ENCODE measurements at regions not wholly inside any gene's neighbourhood (a gene's known extent, or its start where the extent isn't known, plus 50 kb on each side); places are given as distances from the start of the nearest gene placed in this dataset.
"Not testable (repeated sequence)": the region's sequence is repeated elsewhere in the genome, so short reads cannot be mapped to it uniquely, and the experiment has no call there.

GRCh38 chr11:130682471-130682870 is 233.8 kb downstream of the SNX19 start:
- not testable (repeated sequence) for DNase-seq

DNA sequence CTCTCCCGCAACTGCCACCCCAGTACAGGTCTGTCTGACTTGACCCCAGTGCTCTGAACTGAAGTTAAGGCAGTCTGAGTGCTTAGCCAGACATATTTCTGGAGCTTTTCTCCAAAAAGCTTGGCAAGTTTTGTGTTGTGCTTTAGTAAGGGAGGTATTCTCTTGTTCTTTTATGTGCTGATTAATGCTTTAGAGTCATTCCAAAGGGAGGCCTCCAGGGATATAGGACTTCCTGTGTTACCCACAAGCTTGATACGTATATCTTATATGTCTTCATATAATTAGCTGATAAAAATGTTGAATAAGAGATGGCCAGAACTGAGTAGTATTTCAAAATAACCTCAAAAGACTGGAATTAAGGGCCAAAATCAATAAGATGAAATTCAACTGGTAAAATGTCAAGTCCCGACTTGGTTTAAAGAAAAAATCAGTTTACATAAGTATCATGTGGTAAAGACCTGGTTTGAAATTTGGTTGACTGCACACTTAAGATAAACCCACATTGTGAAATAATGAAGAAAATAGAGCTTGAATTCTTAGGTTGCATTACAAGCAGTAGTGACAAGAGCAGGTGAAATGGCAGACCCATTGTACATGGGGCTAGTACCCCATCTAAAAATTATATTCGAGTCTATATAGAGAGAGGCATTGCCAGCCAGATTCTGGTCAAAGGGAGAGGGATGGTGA is 226.9 kb downstream of the SNX19 start:
- DNase-seq, result no peak

- DNase-seq, result no peak
Observed at GRCh38 chr11:130691581-130691980, 224.7 kb downstream of the SNX19 start.

- DNase-seq, result no peak
Observed at GRCh38 chr11:130692220-130692619, 224.1 kb downstream of the SNX19 start.

DNA sequence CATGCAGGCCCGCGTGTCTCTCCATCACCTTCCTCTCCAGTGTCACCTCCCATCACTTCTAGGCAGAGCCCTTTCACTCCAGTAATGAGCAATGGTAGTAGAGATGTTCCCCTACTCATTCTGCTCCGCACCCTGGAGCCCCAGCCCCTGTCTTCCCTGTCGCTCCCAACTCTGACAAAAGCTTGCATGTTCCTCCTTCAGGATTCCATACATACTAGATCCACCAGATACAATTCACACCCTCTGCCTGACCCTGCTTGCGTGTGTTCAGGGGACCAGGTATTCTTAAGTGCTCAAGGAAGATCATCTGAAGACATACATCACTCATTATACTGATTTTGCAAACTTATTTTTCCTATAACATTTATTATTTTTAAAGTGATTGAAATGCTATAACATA is 222.7 kb downstream of the SNX19 start:
- no peak for DNase-seq

DNA sequence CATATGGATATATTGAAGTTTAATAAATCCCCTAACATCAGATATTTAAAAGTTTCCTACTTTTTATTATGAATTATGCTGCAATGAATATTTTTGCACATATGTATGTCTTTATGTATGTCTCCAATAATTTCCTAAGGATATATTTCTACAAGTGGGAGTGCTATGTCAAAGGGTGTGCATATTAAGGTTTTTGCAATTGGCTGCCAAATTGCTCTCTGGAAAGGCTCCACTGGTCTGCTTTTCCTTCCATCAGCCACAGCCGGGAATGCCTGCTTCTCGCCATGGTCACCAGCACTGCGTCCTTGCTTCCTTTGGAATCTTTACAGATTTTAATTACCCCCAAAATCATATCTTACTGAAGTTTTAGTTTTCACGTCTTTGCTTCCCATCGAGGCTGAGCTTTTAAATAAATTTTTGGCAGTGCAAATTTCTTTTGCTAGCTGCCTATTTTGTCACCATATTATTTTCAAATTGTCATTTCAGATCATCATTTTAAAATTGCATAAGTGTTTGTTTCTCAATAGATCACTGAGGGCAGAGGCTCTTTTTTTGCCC is 221.7 kb downstream of the SNX19 start:
- no peak for DNase-seq

GRCh38 chr11:130698174-130698573 is 218.1 kb downstream of the SNX19 start:
- no peak for DNase-seq

- no peak for DNase-seq
Observed at GRCh38 chr11:130699561-130699960, 216.7 kb downstream of the SNX19 start.

- no peak for DNase-seq
Observed at GRCh38 chr11:130700092-130700491, 216.2 kb downstream of the SNX19 start.

DNA sequence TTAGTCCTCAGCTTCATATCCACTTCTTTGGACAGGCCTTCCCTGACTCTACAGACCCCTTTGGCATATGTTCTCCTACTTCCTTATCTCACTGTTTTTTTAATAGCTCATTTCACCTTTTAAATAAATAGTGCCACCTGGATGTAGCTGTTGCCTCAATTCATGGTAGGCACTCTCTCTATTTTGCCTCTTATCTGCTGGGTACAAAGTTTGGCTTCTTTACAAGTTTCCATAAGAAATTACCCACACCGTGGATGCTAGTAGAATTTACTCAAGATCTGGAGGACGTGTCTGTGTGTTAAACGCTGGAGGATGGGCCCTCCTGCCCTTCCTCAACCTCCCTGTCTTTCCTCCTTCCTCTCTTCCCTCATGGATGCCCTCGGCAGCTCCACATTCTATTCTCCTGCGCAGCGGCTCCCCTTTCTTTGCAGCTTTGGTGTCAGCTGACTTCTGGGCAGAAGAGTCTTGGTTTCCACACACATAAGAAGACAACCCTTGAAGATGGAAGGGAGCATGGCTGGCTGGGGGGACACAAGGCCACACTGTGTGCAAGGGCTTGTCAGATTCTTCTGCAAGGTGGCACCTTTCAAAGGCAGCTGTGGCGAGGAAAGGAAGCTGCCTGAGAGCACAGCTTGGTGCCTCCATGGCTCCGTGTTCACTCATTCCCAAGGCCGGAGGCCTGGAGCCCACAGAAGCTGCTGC is 212.6 kb downstream of the SNX19 start:
- DNase-seq, result no peak

GRCh38 chr11:130705670-130706421 is 210.4 kb downstream of the SNX19 start:
- peak; percentile 67 for DNase-seq

DNA sequence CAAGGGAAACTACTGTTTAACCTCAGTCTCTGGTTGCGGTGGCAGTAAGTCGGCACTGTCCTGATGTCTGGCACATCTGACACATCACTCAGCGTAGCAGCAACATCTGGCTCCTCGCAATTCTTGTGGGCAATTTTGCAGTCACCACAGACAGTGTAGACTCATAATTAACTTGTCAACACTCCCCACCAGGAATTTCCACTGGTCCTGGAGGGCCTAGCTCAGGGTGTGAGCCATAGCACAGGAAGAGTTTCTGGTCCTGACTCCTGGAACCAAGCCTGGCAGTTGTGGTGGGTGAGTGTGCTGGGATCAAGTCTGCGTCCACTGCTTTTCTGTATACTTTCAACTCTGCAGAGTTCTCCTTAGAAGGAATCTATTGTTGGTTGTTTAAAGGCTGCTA is 209.7 kb downstream of the SNX19 start:
- DNase-seq, result no peak

DNA sequence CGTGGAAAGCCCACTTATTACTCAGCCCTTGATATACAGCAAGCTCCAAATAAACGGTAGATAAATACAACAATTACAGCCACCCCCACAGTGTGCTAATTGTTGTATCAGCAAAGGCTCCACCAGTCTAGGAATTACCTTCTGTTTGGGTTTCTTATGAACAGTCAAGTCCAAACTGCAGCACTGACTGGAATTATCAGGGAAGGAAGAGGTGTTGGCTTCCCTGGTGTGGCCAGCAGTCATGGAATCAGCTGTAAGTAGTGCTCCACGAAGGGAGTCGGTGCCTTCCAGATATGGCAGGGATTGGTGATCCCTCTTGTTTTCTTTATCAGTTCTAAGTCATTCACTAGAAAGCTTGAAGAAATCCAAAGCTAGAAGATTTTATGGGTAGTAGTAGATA is 209.1 kb downstream of the SNX19 start:
- no peak for DNase-seq

- DNase-seq, result no peak
Observed at GRCh38 chr11:130709531-130709930, 206.7 kb downstream of the SNX19 start.

DNA sequence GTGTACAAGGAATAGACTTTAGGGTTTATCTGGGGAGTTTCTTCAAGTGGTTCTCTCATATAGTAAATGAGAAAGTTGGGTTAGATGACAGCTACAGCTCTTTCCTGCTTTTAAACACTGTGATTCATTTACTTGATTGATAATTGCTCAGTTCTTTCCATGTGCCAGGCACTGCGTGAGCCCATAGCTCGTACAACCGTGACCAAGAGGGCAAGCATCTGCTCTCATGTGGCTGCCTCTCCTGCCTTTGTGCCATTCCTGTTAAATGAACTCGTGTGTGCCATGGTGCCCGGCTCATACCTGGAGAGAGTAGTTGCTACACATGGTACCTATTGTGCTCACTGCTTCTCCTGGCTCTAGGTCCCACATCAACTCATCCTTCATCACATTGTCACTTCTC is 206.3 kb downstream of the SNX19 start:
- DNase-seq, result no peak

- peak; percentile 84 for DNase-seq
Observed at GRCh38 chr11:130710497-130711012, 205.7 kb downstream of the SNX19 start.

GRCh38 chr11:130711193-130711592 is 205.1 kb downstream of the SNX19 start:
- no peak for DNase-seq

GRCh38 chr11:130712480-130712879 is 203.8 kb downstream of the SNX19 start:
- no peak for DNase-seq

- no peak for DNase-seq
Observed at GRCh38 chr11:130715085-130715876, 201.0 kb downstream of the SNX19 start.

- DNase-seq, result no peak
Observed at GRCh38 chr11:130715877-130716220, 200.4 kb downstream of the SNX19 start.

- DNase-seq, result no peak
Observed at GRCh38 chr11:130718120-130718519, 198.2 kb downstream of the SNX19 start.

DNA sequence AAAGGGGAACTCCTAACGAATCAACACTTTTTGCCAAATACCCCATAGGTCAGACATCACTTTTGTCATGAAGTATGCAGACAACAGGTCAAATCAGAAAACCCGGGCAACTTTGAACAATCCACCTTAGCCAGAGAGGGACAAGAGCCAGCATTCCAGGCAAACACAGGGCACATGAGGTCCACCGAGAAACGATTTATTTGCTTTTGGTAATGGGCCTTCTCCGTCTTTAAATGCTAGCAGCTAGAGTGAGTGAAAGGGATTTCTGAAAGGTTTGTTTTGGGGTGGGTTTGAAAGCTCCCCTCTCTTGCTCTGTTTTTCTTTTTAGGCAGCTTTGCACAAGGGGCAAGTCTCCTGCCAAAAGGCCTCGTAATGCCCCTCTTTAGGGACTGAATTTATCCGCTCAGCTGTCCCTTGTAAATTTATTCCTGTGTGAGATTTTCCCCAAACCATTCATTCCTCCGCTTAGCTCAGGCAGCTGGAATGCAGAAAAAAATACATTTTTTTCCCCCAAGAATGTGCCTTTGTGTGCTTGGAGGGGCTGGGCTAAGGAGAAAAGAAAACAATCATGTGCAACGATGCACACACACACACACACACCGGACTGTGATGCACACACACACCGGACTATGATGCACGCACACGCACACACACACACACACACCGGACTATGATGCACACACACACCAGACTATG is 196.9 kb downstream of the SNX19 start:
- no peak for DNase-seq
